BJ (cell line): ENCODE measurements at regions not wholly inside any gene's neighbourhood (a gene's known extent, or its start where the extent isn't known, plus 50 kb on each side); places are given as distances from the start of the nearest gene placed in this dataset.

Experiments used
- CTCF ChIA-PET: fragments of 350-600 bp; formaldehyde crosslinking; extraction: SDS; loops from one replicate; lab custom pipeline; 2021; ENCODE audit warnings: antibody characterized with exemption, inconsistent platforms; lab: Yijun Ruan, JAX
- POLR2A ChIA-PET: fragments of 300-600 bp; sonication (Branson Sonifier 250); formaldehyde crosslinking; extraction: SDS; loops from one replicate; lab custom pipeline; 2021; ENCODE audit warnings: antibody characterized with exemption; lab: Charles Lee
- DNase-seq: peaks from one replicate; pipeline ENCODE4 v3.0.0-alpha.2; 2011; ENCODE audit warnings: low read depth
- H3K27me3 ChIP-seq: 2 replicates; pipeline ENCODE4 v1.6.0; 2011; ENCODE audit warnings: low read length; ENCODE audit not compliant: control insufficient read depth, insufficient read depth
- H3K36me3 ChIP-seq: 2 replicates; pipeline ENCODE4 v1.5.1; 2011; ENCODE audit warnings: low read length; ENCODE audit not compliant: control insufficient read depth, insufficient read depth
- H3K4me3 ChIP-seq: 2 replicates; pipeline ENCODE4 v1.5.1; 2011; ENCODE audit warnings: low read depth, mild to moderate bottlenecking, control low read depth, low read length
- TF ChIP-seq, protein P1 (sequence below): IDR thresholded peaks from 2 replicates; pipeline ENCODE4 v1.5.1; 2011; ENCODE audit warnings: low read depth, mild to moderate bottlenecking, control low read depth, inconsistent platforms, low read length, moderate library complexity; ENCODE audit not compliant: insufficient read depth

DNA sequence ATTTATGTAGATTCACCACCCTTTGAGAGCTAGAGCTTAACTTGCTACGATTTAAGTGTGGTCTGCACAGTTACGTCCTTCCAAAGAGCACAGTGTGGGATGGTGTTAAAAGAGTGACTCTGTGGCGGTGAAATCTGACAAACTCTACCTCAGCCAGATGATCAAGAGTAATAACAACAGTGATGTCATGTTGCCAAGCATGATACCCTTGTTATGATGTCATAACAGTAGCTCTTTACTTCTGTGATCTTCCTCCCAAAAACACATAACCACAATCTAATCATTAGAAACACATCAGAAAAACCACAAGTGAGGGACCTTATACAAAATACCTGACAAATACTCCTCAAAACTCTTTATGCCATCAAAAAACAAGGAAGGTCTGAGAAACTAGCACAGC lies 649.3 kb downstream of the POM121L12 start:
- ChIA-PET CTCF (no interaction called here), POLR2A (no interaction called here)
- H3K4me3 ChIP-seq = no peak overlapping the region
- DNase-seq = no peak
- H3K36me3 ChIP-seq = no peaks in the 10 kb centered on the region
- TF ChIP-seq, protein P1, sequence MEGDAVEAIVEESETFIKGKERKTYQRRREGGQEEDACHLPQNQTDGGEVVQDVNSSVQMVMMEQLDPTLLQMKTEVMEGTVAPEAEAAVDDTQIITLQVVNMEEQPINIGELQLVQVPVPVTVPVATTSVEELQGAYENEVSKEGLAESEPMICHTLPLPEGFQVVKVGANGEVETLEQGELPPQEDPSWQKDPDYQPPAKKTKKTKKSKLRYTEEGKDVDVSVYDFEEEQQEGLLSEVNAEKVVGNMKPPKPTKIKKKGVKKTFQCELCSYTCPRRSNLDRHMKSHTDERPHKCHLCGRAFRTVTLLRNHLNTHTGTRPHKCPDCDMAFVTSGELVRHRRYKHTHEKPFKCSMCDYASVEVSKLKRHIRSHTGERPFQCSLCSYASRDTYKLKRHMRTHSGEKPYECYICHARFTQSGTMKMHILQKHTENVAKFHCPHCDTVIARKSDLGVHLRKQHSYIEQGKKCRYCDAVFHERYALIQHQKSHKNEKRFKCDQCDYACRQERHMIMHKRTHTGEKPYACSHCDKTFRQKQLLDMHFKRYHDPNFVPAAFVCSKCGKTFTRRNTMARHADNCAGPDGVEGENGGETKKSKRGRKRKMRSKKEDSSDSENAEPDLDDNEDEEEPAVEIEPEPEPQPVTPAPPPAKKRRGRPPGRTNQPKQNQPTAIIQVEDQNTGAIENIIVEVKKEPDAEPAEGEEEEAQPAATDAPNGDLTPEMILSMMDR = no peak
- H3K27me3 ChIP-seq = no peaks in the 10 kb centered on the region

DNA sequence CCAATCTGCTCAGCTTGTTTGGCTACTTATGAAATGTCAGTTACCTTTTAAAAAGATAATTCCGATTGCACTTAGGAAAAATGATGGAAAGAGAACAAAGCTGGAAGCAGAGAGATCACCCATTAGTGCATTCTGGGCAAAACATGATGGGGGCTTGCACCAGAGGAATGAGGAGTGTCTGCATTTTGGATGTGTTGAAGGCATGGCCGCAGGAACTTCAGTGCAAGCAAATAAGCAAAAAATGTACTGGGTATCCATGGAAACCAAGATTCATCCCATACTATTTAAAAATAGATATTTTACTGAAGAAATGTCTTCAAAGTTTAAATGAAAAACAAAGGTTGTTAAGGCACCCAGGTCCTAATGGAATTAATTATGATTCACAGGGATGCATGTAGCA lies 655.0 kb downstream of the POM121L12 start:
- H3K27me3 ChIP-seq = no peaks in the 10 kb centered on the region
- TF ChIP-seq, protein P1 = no peak
- no peak overlapping the region for H3K4me3 ChIP-seq
- H3K36me3 ChIP-seq = no peaks in the 10 kb centered on the region
- ChIA-PET CTCF (no interaction called here), POLR2A (no interaction called here)
- DNase-seq = no peak

DNA sequence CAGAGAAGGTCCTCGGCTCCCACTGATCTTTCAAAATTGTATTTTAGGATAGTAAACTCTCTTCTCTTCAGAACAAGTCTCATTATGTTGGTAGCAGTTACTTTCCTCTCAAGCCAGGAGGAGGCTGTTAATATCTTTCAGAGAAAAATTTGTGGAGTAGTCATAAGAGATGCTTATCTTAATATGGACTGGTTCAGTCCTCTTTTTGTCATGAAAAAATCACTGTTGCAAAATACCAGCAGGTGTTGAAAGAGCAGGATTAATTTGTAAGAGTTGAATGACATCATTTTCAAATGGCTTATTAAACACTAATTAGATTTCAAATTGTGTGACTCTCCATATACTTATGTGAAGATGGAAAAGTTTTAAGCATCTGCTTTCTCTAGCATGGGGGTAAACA lies 662.5 kb downstream of the POM121L12 start:
- Histone ChIP-seq H3K27me3 (no peaks in the 10 kb centered on the region), H3K4me3 (no peak overlapping the region), H3K36me3 (no peaks in the 10 kb centered on the region)
- CTCF ChIA-PET = no interaction called here
- DNase-seq = no peak
- POLR2A ChIA-PET = no interaction called here
- TF ChIP-seq, protein P1 = no peak

DNA sequence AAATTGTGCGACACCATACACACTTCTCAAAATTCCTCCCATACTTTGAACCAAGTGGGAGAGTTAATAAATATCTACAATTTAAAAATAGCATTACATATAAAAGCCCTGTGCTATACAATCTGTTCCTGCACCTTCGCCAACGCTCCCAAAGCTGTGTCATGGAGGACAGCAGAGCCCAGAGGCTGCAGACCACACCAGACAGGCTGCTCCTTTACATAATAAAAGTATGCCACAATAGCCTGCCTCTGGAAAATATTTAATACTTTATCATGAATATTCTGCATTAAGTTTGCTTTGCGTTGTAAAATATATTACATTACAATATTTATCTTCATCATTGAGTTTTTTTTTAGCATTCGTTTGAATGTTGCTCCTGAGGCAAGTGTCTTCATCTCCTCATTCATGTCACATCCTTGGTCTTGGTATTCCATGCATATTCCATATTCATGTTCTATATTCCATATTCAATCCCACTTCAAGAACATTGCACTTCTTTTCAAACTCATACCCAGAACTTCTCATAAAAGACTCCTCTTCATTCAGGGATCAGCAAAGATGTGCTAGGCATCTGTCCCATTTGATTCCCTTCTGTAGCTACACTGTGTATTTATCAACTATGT lies 663.9 kb downstream of the POM121L12 start:
- no peak overlapping the region for H3K4me3 ChIP-seq
- TF ChIP-seq, protein P1 = no peak
- no peaks in the 10 kb centered on the region for H3K36me3 ChIP-seq
- CTCF ChIA-PET = no interaction called here
- no peaks in the 10 kb centered on the region for H3K27me3 ChIP-seq
- no peak for DNase-seq
- POLR2A ChIA-PET = no interaction called here

DNA sequence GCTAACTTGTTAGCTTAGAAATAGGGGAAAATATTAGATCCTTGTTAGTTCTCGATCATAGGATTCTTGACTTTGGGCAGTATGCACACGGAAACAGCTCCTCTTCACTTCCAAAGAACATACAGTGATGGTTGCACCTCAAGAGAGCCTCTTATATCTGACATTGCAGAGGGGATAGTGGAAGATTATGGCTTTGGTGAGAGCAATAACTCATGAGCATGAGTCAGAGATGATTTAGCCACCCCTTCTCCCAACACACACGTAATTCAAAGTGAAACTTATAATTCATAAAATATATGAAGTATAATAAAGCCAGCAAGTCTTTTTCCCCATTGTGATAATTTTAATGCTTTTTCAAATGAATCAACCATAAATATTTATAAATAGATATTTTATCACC lies 683.7 kb downstream of the POM121L12 start:
- POLR2A ChIA-PET = no interaction called here
- no peaks in the 10 kb centered on the region for H3K36me3 ChIP-seq
- TF ChIP-seq, protein P1 = no peak
- no peak for DNase-seq
- H3K4me3 ChIP-seq = no peak overlapping the region
- CTCF ChIA-PET = interaction anchor here (0.7 kb wide), 1 partner anchor 9 kb away, joined by 3 read pairs; no protein-coding TSS in a partner anchor
- H3K27me3 ChIP-seq = no peaks in the 10 kb centered on the region
